ENCODE measurements at regions not wholly inside any gene's neighbourhood (a gene's known extent, or its start where the extent isn't known, plus 50 kb on each side); places are given as distances from the start of the nearest gene placed in this dataset.

GRCh38 chr7:69225259-69225943 lies 372.9 kb upstream of the AUTS2 start:
- TF ChIP-seq CTCF (IDR thresholded peaks at IDR 0.05; ENCODE audit: low read depth, low read length), result no peak
- no peak overlapping the region for H3K4me3 ChIP-seq (ENCODE audit: low read depth, low read length)

- TF ChIP-seq CTCF (IDR thresholded peaks at IDR 0.05; ENCODE audit: low read depth, low read length), result no peak
- no peak overlapping the region for H3K4me3 ChIP-seq (ENCODE audit: low read depth, low read length)
Measured at GRCh38 chr7:69228212-69228811, 370.0 kb upstream of the AUTS2 start.

- H3K4me3 ChIP-seq (ENCODE audit: low read depth, low read length), result no peak overlapping the region
- TF ChIP-seq CTCF (IDR thresholded peaks at IDR 0.05; ENCODE audit: low read depth, low read length), result no peak
Measured at GRCh38 chr7:69232445-69233376, 365.6 kb upstream of the AUTS2 start.

GRCh38 chr7:69237541-69237940 lies 360.7 kb upstream of the AUTS2 start:
- no peak overlapping the region for H3K4me3 ChIP-seq (ENCODE audit: low read depth, low read length)
- no peak for TF ChIP-seq CTCF (IDR thresholded peaks at IDR 0.05; ENCODE audit: low read depth, low read length)

GRCh38 chr7:69243016-69243415 lies 355.3 kb upstream of the AUTS2 start:
- H3K4me3 ChIP-seq (ENCODE audit: low read depth, low read length), result no peak overlapping the region

GRCh38 chr7:69244701-69245100 lies 353.6 kb upstream of the AUTS2 start:
- H3K4me3 ChIP-seq (ENCODE audit: low read depth, low read length), result no peak overlapping the region
- TF ChIP-seq CTCF (IDR thresholded peaks at IDR 0.05; ENCODE audit: low read depth, low read length), result no peak

More at GRCh38 chr7:69243016-69243415, 355.3 kb upstream of the AUTS2 start:
- TF ChIP-seq CTCF (IDR thresholded peaks at IDR 0.05; ENCODE audit: low read depth, low read length), result no peak
